Left kidney (tissue), 1 donor: ENCODE measurements at regions not wholly inside any gene's neighbourhood (a gene's known extent, or its start where the extent isn't known, plus 50 kb on each side); places are given as distances from the start of the nearest gene placed in this dataset.
"Not testable (repeated sequence)": the region's sequence is repeated elsewhere in the genome, so short reads cannot be mapped to it uniquely, and the experiment has no call there.

Source experiments
- DNase-seq: peaks from one replicate; pipeline ENCODE4 v3.0.0-alpha.2; 2013

DNA sequence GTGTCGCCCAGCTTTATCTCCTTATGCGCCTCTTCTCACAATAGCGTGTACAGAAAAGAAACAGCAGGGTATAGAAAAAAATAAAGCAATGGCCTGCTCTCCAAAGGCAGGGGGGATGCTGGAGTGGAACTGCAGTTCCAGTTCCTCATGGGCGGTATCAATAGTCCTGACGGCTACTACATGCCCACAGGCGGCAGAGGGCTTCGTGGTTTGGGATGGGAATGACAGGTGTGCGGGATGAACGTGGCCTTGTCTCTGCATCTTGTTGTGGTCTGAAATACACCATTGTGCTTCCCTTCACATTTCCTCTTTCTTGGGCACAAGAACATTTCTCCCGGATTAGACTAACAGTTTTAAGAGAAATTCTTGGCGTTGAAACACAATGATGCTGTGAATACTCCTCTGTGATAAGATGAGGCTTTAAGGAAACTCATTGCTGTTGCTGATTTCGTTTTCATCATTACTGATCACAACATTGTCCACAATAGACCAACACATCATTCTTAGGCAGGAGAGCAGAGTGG is 124.1 kb upstream of the IGFBP7 start:
- no peak for DNase-seq

GRCh38 chr4:57233386-57233785 is 123.2 kb upstream of the IGFBP7 start:
- DNase-seq, result no peak

DNA sequence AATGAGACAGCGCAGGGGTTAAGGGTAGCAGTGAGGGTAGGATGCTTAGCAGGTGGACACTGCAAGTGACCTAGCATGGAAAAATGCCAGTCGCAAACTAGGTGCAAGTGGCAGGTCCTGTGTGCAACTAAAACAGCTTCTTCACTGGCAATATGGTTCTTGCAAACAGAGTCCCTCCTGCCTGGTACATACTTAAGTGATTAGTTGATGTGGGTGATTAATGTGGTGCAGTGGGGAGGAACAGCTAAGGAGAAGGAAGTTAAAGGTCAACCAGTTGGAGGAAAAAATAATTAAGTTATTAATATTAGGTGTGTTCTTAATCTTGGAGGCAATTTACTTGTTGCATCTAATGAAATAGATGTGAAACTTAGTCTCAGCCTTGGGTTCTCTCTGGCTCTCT is 121.6 kb upstream of the IGFBP7 start:
- no peak for DNase-seq

- DNase-seq, result no peak
Observed at GRCh38 chr4:57220734-57221133, 110.5 kb upstream of the IGFBP7 start.

- DNase-seq, result no peak
Observed at GRCh38 chr4:57220172-57220571, 110.0 kb upstream of the IGFBP7 start.

GRCh38 chr4:57219431-57219830 is 109.2 kb upstream of the IGFBP7 start:
- no peak for DNase-seq

- DNase-seq, result no peak
Observed at GRCh38 chr4:57214654-57215411, 104.6 kb upstream of the IGFBP7 start.

GRCh38 chr4:57211131-57211530 is 100.9 kb upstream of the IGFBP7 start:
- DNase-seq, result no peak

DNA sequence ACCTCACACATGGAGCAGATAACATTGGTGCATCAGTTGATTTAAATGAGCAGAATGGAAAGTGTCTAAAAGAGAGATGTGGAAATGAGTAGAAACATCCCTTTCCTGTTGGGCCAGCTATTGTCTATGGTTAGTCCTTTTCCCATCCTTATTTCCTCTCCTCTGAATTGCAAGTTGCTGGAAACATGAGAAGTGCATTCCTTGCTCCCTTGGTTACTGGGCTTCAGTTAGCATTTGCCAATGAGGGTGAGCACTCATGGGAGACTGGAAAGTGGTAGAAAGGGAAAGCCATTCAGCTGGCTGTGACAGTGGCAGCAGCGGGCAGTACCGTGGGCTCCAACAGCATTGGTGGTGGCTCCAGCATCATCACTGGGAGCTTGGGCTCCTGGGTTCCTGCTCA is 96.0 kb upstream of the IGFBP7 start:
- DNase-seq, result no peak

- DNase-seq, result no peak
Observed at GRCh38 chr4:57205580-57205979, 95.4 kb upstream of the IGFBP7 start.

DNA sequence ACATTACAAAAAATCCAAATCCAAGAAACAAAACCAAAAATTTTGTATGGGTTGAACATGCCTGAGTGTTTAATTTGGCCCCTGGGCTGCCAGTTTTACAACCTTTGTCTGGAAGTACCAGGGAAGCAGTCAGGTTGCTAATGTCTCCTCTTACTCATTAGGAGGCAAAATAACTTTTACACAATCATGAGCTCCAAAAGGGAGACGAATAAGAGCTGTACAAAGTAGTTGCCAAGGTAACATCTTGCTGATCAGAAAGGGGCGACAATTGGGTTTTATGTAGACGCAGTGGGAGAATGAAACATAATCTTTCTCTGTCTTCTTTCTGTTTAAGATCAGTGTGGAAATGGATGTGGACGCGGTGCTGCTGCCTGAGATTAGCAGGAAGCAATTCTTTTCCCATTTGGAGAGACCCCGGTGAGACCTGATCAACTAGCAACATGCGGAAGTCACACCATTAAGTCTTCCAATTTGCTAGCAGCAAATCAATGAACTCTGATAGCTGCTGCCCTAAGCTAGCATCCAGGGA is 90.7 kb upstream of the IGFBP7 start:
- DNase-seq, result no peak

GRCh38 chr4:57199267-57199666 is 89.1 kb upstream of the IGFBP7 start:
- DNase-seq, result no peak

DNA sequence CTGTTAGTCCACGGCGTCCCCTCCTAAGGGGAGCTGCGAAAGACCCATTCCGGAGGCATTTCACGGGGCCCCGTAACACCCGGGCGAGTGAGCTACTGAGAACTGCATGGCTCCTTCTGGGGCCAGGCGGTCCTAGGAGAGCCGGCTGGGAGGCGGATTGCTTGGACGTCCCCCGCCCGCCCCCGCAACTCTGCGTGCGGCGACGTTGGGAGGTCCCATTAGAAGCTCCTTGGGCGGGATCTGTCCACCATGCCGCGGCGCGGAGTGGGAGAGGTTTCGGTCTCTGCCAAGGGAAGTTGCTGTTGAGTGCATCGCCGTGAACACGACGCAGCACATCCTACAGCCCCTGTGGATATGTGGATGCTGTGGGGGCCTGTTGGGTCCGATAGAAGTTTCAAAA is 85.4 kb upstream of the IGFBP7 start:
- no peak for DNase-seq

DNA sequence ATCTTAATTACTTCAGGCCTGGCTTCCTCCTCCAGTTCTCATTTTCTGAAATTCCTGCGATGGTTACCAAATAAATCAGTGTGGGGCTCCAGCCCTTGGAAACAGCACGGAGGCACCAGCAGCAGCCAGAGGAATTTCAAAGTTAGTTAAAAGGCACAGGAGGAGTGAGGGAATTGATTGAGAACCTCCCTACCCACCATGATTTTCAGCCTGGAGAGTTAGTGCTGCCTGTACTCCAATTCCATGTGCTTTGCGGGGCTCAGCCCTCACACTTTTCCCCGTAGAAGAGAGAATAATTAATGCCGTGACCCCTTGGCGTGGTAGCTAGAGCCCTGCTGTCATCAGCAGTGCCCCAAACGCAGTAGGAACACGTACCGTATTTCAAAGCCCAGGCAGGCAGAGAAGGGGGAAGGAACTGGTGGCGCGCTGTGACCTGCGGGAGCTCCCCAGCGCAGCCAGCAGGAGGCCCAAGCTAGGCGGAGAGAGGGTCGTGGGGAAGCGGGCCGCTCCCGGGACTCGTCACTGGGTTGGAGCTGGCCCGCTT is 84.0 kb upstream of the IGFBP7 start:
- DNase-seq, result peak; percentile 64

GRCh38 chr4:57193209-57193810 is 83.1 kb upstream of the IGFBP7 start:
- no peak for DNase-seq

DNA sequence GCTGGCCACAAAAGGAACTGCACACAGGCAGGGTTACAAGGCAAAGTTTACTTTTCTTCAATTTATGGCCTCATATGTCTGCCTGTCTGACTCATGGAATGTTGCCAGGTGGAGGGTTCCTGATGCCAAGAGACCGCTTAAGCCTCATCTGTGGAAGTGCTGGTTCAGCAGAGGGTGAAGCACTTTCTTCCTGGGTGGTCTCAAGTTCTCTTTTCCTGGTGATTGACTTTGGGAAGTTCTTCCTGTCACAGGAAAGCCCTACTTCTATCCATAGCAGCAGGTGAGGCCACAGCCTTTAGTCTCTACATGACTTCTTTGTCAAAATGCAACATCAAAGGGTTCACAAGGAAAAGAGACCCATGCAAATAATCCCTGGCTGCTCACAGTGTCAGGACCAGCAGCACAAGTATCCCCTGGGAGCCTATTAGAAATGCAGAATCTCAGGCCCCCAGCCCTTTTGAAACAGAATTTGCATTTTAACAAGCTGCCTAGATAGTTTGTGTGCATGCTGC is 81.4 kb upstream of the IGFBP7 start:
- peak; percentile 83 for DNase-seq

GRCh38 chr4:57190601-57191481 is 80.7 kb upstream of the IGFBP7 start:
- peak; percentile 50 for DNase-seq

DNA sequence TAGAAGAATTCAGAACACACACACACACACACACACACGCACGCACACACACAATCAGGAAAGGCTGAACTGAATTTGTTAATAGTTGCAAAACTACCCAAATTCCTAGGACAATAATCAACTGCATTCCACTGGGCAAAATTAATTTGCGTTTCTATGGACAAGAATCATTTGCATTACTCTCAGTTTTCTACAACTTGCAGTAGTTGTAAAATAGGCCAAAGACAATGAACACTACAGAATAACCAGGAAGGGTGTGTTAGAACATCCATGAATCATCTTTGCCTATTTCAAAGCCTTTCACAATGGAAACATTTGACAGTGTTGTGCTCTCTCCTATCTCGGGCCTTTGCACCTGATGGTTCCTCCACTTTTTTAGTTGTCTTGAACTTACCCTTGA is 77.1 kb upstream of the IGFBP7 start:
- DNase-seq, result no peak

DNA sequence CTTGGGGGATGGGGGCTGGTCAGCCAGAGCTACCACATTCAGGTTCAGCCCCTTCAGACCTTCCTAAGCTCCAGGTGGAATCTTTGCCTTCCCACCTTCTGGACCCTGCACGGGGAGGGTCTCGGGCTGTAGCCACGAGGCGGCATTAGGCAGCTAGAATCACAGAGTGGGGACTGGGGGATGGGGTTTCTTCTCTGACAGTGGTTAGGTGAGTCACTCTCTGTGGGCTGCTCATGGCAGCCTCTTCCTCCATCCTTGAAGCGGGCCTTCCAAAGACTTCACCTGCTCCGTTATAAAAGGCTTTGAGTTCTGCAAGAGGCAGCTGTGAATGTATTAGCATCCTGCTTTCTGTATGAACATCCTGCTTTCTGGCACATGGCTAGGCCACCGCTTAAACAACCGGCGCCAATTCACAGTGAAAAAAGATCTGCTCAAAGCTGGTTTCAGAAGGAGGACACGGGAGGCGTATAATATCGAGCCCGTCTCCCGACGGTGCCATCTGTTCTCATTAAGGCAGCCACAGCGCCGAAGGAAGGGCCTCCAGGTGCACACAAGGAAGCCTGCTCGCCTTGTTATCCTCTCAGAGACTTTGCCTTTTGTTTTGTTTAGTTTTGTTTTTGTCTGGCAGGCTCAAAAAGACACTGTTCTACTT is 74.3 kb upstream of the IGFBP7 start:
- no peak for DNase-seq

GRCh38 chr4:57182132-57182874 is 72.1 kb upstream of the IGFBP7 start:
- no peak for DNase-seq

- not testable (repeated sequence) for DNase-seq
Observed at GRCh38 chr4:57173136-57173535, 63.0 kb upstream of the IGFBP7 start.
